ENCODE measurements at regions not wholly inside any gene's neighbourhood (a gene's known extent, or its start where the extent isn't known, plus 50 kb on each side); places are given as distances from the start of the nearest gene placed in this dataset.

GRCh38 chr6:88558981-88559380 is 392.8 kb upstream of the CNR1 start:
- no peak for DNase-seq

GRCh38 chr6:88556663-88557062 is 390.5 kb upstream of the CNR1 start:
- DNase-seq = no peak

GRCh38 chr6:88548891-88549505 is 382.9 kb upstream of the CNR1 start:
- DNase-seq = no peak

GRCh38 chr6:88547768-88548167 is 381.6 kb upstream of the CNR1 start:
- DNase-seq = no peak

GRCh38 chr6:88545991-88546390 is 379.8 kb upstream of the CNR1 start:
- DNase-seq = no peak

- no peak for DNase-seq
Measured at GRCh38 chr6:88544986-88545612, 379.0 kb upstream of the CNR1 start.

- DNase-seq = no peak
Measured at GRCh38 chr6:88539295-88539764, 373.2 kb upstream of the CNR1 start.

GRCh38 chr6:88538840-88539239 is 372.7 kb upstream of the CNR1 start:
- DNase-seq = no peak

- DNase-seq = no peak
Measured at GRCh38 chr6:88538130-88538706, 372.1 kb upstream of the CNR1 start.

- DNase-seq = no peak
Measured at GRCh38 chr6:88536071-88536625, 370.0 kb upstream of the CNR1 start.

- DNase-seq = no peak
Measured at GRCh38 chr6:88535306-88535705, 369.2 kb upstream of the CNR1 start.

GRCh38 chr6:88532241-88532860 is 366.2 kb upstream of the CNR1 start:
- DNase-seq = no peak

- DNase-seq = no peak
Measured at GRCh38 chr6:88529726-88530125, 363.6 kb upstream of the CNR1 start.

GRCh38 chr6:88520445-88520844 is 354.3 kb upstream of the CNR1 start:
- peak; percentile 51 for DNase-seq

- no peak for DNase-seq
Measured at GRCh38 chr6:88520017-88520338, 353.8 kb upstream of the CNR1 start.

- peak; percentile 94 for DNase-seq
Measured at GRCh38 chr6:88519301-88520016, 353.3 kb upstream of the CNR1 start.

- no peak for DNase-seq
Measured at GRCh38 chr6:88517737-88518136, 351.6 kb upstream of the CNR1 start.

- DNase-seq = no peak
Measured at GRCh38 chr6:88513920-88514319, 347.8 kb upstream of the CNR1 start.

- no peak for DNase-seq
Measured at GRCh38 chr6:88513471-88513870, 347.3 kb upstream of the CNR1 start.

- no peak for DNase-seq
Measured at GRCh38 chr6:88512951-88513350, 346.8 kb upstream of the CNR1 start.

- no peak for DNase-seq
Measured at GRCh38 chr6:88502391-88502790, 336.2 kb upstream of the CNR1 start.

- DNase-seq = no peak
Measured at GRCh38 chr6:88499845-88500699, 333.9 kb upstream of the CNR1 start.
